ENCODE measurements at regions not wholly inside any gene's neighbourhood (a gene's known extent, or its start where the extent isn't known, plus 50 kb on each side); places are given as distances from the start of the nearest gene placed in this dataset.
A peak's percentile ranks its signal among the peaks of the same experiment; 100 is the strongest.

- no peak overlapping the region for H2AFZ ChIP-seq (ENCODE audit: insufficient read depth, low read depth, low read length, poor library complexity, severe bottlenecking)
- peaks cover 41% of the 10 kb centered on the region for H3K4me1 Mint-ChIP-seq
- H3K4me2 ChIP-seq (replicated peaks; ENCODE audit: extremely low read depth, low read length, poor library complexity, severe bottlenecking), result no peak overlapping the region
- H3K9ac ChIP-seq (ENCODE audit: insufficient read depth, low read length, poor library complexity, severe bottlenecking), result no peak overlapping the region
- no peak overlapping the region for H3K27ac ChIP-seq (ENCODE audit: low read depth in 1 of 2, low read length in 2 of 2)
- no peak for DNase-seq
- intact Hi-C loops (cut with micrococcal nuclease), result loop anchor here (5.0 to 10.0 kb wide), 3 partner anchors 35 to 212 kb away; partner anchors contain the start of gene HDAC4 (in 1 of the 2)
- H3K9me3 ChIP-seq (replicated peaks in 1 of 2; ENCODE audit: control insufficient read depth in 1 of 2, insufficient read depth in 1 of 2, low read length in 2 of 2), result no peaks in the 10 kb centered on the region
- no peak for TF ChIP-seq CTCF (IDR thresholded peaks at IDR 0.05)
- no peaks in the 10 kb centered on the region for H3K27me3 ChIP-seq (ENCODE audit: control insufficient read depth in 2 of 2, insufficient read depth in 2 of 2, low read length in 2 of 2)
- H3K36me3 Mint-ChIP-seq, result peaks cover 0 to 2% of the 10 kb centered on the region in 2 donors
- 91% methylated on average over 14 of the region's 14 CpGs for WGBS (ENCODE audit: insufficient coverage)
- peaks cover 38 to 39% of the 10 kb centered on the region in 2 donors for H3K4me1 ChIP-seq (ENCODE audit: control insufficient read depth in 1 of 2, insufficient read depth in 2 of 2, low read length in 2 of 2)
- no peak overlapping the region for H3K4me3 Mint-ChIP-seq
- no peak overlapping the region for H3K4me3 ChIP-seq (replicated peaks in 1 of 3; ENCODE audit: low read depth in 2 of 3, low read length in 3 of 3)
- H3K36me3 ChIP-seq (replicated peaks in 1 of 2; ENCODE audit: control insufficient read depth in 1 of 2, insufficient read depth in 2 of 2, low read length in 2 of 2), result no peaks in the 10 kb centered on the region
- peak overlapping the region in 2 of 7 donors; percentile 2 to 97 for H3K27ac Mint-ChIP-seq
- H4K20me1 ChIP-seq (ENCODE audit: insufficient read depth, low read length), result no peaks in the 10 kb centered on the region
- peaks cover 0 to 3% (median 0%) of the 10 kb centered on the region in 7 donors for H3K9me3 Mint-ChIP-seq
- no peaks in the 10 kb centered on the region for H3K79me2 ChIP-seq (ENCODE audit: insufficient read depth, low read length)
- peaks cover 2 to 3% (median 2%) of the 10 kb centered on the region in 3 donors for H3K27me3 Mint-ChIP-seq (ENCODE audit: low read depth in 3 of 3)
Observed at GRCh38 chr2:239466755-239467271, 66.0 kb upstream of the HDAC4 start.

GRCh38 chr2:239466061-239466754, 65.4 kb upstream of the HDAC4 start:
- H3K27me3 Mint-ChIP-seq (ENCODE audit: low read depth in 3 of 3), result peaks cover 2 to 3% (median 2%) of the 10 kb centered on the region in 3 donors
- H3K4me3 Mint-ChIP-seq, result no peak overlapping the region
- Histone ChIP-seq H4K20me1 (ENCODE audit: insufficient read depth, low read length) (no peaks in the 10 kb centered on the region), H2AFZ (ENCODE audit: insufficient read depth, low read depth, low read length, poor library complexity, severe bottlenecking) (peak overlapping the region; percentile 66), H3K36me3 (replicated peaks in 1 of 2; ENCODE audit: control insufficient read depth in 1 of 2, insufficient read depth in 2 of 2, low read length in 2 of 2) (no peaks in the 10 kb centered on the region), H3K27ac (ENCODE audit: low read depth in 1 of 2, low read length in 2 of 2) (peak overlapping the region; percentile 87 to 97), H3K4me3 (replicated peaks in 1 of 3; ENCODE audit: low read depth in 2 of 3, low read length in 3 of 3) (peak overlapping the region in 1 of 3 experiments; percentile 21), H3K4me2 (replicated peaks; ENCODE audit: extremely low read depth, low read length, poor library complexity, severe bottlenecking) (peak overlapping the region; percentile 7), H3K9me3 (replicated peaks in 1 of 2; ENCODE audit: control insufficient read depth in 1 of 2, insufficient read depth in 1 of 2, low read length in 2 of 2) (no peaks in the 10 kb centered on the region), H3K27me3 (ENCODE audit: control insufficient read depth in 2 of 2, insufficient read depth in 2 of 2, low read length in 2 of 2) (no peaks in the 10 kb centered on the region), H3K79me2 (ENCODE audit: insufficient read depth, low read length) (no peaks in the 10 kb centered on the region), H3K9ac (ENCODE audit: insufficient read depth, low read length, poor library complexity, severe bottlenecking) (peak overlapping the region; percentile 78), H3K4me1 (ENCODE audit: control insufficient read depth in 1 of 2, insufficient read depth in 2 of 2, low read length in 2 of 2) (peaks cover 38 to 39% of the 10 kb centered on the region in 2 donors)
- peak in 1 of 3 donors; percentile 14 for DNase-seq
- intact Hi-C loops (cut with micrococcal nuclease), result loop anchor here (5.0 to 10.0 kb wide), 3 partner anchors 36 to 211 kb away; partner anchors contain the start of gene HDAC4 (in 1 of the 2)
- peaks cover 0 to 2% (median 0%) of the 10 kb centered on the region in 7 donors for H3K9me3 Mint-ChIP-seq
- H3K36me3 Mint-ChIP-seq, result peaks cover 0 to 2% of the 10 kb centered on the region in 2 donors
- H3K27ac Mint-ChIP-seq, result peak overlapping the region in 4 of 7 donors; percentile 97 to 99 (median 98)
- no peak for TF ChIP-seq CTCF (IDR thresholded peaks at IDR 0.05)
- WGBS (ENCODE audit: insufficient coverage), result 91% methylated on average over 6 of the region's 10 CpGs
- H3K4me1 Mint-ChIP-seq, result peaks cover 41% of the 10 kb centered on the region
